OCI-LY7 (cell line): ENCODE measurements at regions not wholly inside any gene's neighbourhood (a gene's known extent, or its start where the extent isn't known, plus 50 kb on each side); places are given as distances from the start of the nearest gene placed in this dataset.

Experiments used
- BruUV-seq: library from RNA; stranded (reverse); fragments of 400-500 nt; replicated peaks from 2 replicates; lab custom pipeline; 2021; lab: Mats Ljungman, UMichigan
- CTCF ChIA-PET: fragments of 300-600 bp; sonication (Branson Sonifier 250); formaldehyde crosslinking; loops from one replicate; lab custom pipeline; 2022; ENCODE audit warnings: antibody characterized with exemption; ENCODE audit not compliant: unreplicated experiment; lab: Charles Lee
- POLR2A ChIA-PET: fragments of 300-600 bp; sonication (Branson Sonifier 250); formaldehyde crosslinking; loops from one replicate; lab custom pipeline; 2022; ENCODE audit warnings: antibody characterized with exemption; lab: Charles Lee
- DNase-seq: peaks from one replicate; pipeline ENCODE4 v3.0.0-alpha.2; 2015; ENCODE audit warnings: low spot score
- H2AFZ ChIP-seq: fragments of 200-600 bp; sonication (generic), shearing (Covaris generic); 2 replicates; pipeline ENCODE4 v1.6.1; 2014; ENCODE audit warnings: mild to moderate bottlenecking, antibody characterized with exemption, low read length, moderate library complexity
- H3K27ac ChIP-seq: fragments of 200-600 bp; sonication (generic); 2 replicates; pipeline ENCODE4 v1.5.1; 2014; ENCODE audit warnings: mixed run types, low read depth, mild to moderate bottlenecking, moderate library complexity, low read length, inconsistent platforms; ENCODE audit not compliant: poor library complexity, severe bottlenecking
- H3K36me3 ChIP-seq: fragments of 200-600 bp; sonication (generic); 2 replicates; pipeline ENCODE4 v1.6.1; 2014; ENCODE audit warnings: mild to moderate bottlenecking, antibody characterized with exemption, low read length, moderate library complexity, mixed read lengths; ENCODE audit not compliant: insufficient read depth
- H3K4me1 ChIP-seq: fragments of 200-600 bp; sonication (generic); 2 replicates; pipeline ENCODE4 v1.5.1; 2014; ENCODE audit warnings: mild to moderate bottlenecking, low read length; ENCODE audit not compliant: insufficient read depth, poor library complexity, severe bottlenecking
- H3K4me2 ChIP-seq: fragments of 200-600 bp; sonication (generic); 2 replicates; pipeline ENCODE4 v1.6.1; 2014; ENCODE audit warnings: mild to moderate bottlenecking, low read length
- H3K4me3 ChIP-seq: fragments of 200-600 bp; sonication (generic); 2 replicates; pipeline ENCODE4 v1.5.1; 2014; ENCODE audit warnings: mild to moderate bottlenecking, low read depth, low read length; ENCODE audit not compliant: poor library complexity, severe bottlenecking
- H3K79me2 ChIP-seq: fragments of 200-600 bp; sonication (generic); 2 replicates; pipeline ENCODE4 v1.6.1; 2016; ENCODE audit warnings: low read depth, mild to moderate bottlenecking, low read length, moderate library complexity, mixed read lengths; ENCODE audit not compliant: insufficient read depth
- H3K9me2 ChIP-seq: fragments of 200-600 bp; sonication (generic); 2 replicates; pipeline ENCODE4 v1.6.1; 2016; ENCODE audit warnings: mild to moderate bottlenecking, low read length, mixed read lengths; ENCODE audit not compliant: insufficient read depth
- H3K9me3 ChIP-seq: fragments of 200-600 bp; sonication (generic); 2 replicates; pipeline ENCODE4 v1.6.1; 2014; ENCODE audit warnings: mild to moderate bottlenecking, mixed run types, low read length, mixed read lengths
- H4K20me1 ChIP-seq: fragments of 200-600 bp; sonication (generic); 2 replicates; pipeline ENCODE4 v1.6.1; 2014; ENCODE audit warnings: mild to moderate bottlenecking, antibody characterized with exemption, low read length, moderate library complexity, mixed read lengths; ENCODE audit not compliant: insufficient read depth
- EZH2phosphoT487 ChIP-seq: fragments of 200-600 bp; sonication (generic); IDR thresholded peaks from 2 replicates; pipeline ENCODE4 v1.6.1; 2018; ENCODE audit warnings: low read depth, borderline replicate concordance, mild to moderate bottlenecking, mixed run types, antibody characterized with exemption, low read length, moderate library complexity, mixed read lengths
- intact Hi-C: fragments of 100-400 bp; cut with micrococcal nuclease; formaldehyde crosslinking; loops from one replicate; pipeline ENCODE4 v1.10.0; 2022; ENCODE audit not compliant: unreplicated experiment
- TF ChIP-seq, protein P1 (sequence below): fragments of 200-600 bp; sonication (generic); conservative IDR thresholded peaks from 2 replicates; pipeline ENCODE4 v1.5.1; 2014; ENCODE audit warnings: mild to moderate bottlenecking, antibody characterized with exemption, low read length, moderate library complexity, mixed read lengths

DNA sequence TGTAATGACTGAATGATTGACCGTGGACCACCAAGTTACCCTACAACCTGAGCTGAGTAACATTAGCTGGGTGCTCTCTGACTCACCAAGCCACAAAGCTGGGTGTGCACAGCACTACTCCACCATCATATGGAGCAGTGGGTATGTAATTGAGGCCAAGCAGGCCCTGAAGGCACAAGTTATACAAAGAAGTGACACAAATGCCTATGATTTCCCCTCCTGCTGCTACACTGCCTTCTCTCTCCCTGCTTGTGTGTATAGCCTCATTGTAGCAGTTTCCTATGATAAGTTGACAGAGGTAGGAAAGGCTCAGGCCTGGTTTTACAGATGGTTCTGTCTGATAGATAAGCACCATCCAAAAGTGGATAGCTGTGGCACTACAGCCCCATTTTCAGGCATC lies 1327.2 kb upstream of the DDX18 start:
- TF ChIP-seq, protein P1, sequence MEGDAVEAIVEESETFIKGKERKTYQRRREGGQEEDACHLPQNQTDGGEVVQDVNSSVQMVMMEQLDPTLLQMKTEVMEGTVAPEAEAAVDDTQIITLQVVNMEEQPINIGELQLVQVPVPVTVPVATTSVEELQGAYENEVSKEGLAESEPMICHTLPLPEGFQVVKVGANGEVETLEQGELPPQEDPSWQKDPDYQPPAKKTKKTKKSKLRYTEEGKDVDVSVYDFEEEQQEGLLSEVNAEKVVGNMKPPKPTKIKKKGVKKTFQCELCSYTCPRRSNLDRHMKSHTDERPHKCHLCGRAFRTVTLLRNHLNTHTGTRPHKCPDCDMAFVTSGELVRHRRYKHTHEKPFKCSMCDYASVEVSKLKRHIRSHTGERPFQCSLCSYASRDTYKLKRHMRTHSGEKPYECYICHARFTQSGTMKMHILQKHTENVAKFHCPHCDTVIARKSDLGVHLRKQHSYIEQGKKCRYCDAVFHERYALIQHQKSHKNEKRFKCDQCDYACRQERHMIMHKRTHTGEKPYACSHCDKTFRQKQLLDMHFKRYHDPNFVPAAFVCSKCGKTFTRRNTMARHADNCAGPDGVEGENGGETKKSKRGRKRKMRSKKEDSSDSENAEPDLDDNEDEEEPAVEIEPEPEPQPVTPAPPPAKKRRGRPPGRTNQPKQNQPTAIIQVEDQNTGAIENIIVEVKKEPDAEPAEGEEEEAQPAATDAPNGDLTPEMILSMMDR, result no peak
- TF ChIP-seq EZH2phosphoT487, result no peak
- no peaks in the 10 kb centered on the region for H3K36me3 ChIP-seq
- DNase-seq, result no peak
- CTCF ChIA-PET, result interaction anchor here (0.5 kb wide), 1 partner anchor 965 kb away, joined by 3 read pairs; no protein-coding TSS in a partner anchor
- BruUV-seq, result no TSS peak
- no peak overlapping the region for H3K4me3 ChIP-seq
- no peak overlapping the region for H3K4me2 ChIP-seq
- H3K9me2 ChIP-seq, result no peaks in the 10 kb centered on the region
- no peak overlapping the region for H3K27ac ChIP-seq
- H4K20me1 ChIP-seq, result no peaks in the 10 kb centered on the region
- H2AFZ ChIP-seq, result no peak overlapping the region
- intact Hi-C loops, result no loop called here
- no peaks in the 10 kb centered on the region for H3K4me1 ChIP-seq
- H3K9me3 ChIP-seq, result 0 out of 2 replicates have a peak, but pooled peaks cover 4% of the 10 kb centered on the region
- POLR2A ChIA-PET, result no interaction called here
- H3K79me2 ChIP-seq, result no peaks in the 10 kb centered on the region

DNA sequence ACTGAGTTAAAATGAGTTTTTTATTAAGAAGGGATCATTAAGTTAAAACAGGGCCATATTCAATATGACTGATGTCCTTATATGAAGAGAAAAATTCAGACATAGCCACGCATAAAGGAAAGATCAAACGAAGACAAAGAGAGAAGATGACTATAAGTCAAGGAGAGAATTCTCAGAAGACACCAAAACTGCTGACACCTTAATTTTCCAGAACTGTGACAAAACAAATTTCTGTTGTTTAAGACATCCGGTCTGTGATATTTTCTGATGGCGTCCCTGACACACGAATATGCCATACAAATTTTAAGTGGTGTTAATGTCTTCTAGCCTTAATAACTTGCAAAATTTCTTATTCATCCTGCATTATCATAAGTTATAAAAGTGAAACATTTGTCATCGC lies 1325.2 kb upstream of the DDX18 start:
- ChIA-PET POLR2A (no interaction called here), CTCF (no interaction called here)
- intact Hi-C loops, result no loop called here
- no peaks in the 10 kb centered on the region for H3K79me2 ChIP-seq
- 0 out of 2 replicates have a peak, but pooled peaks cover 4% of the 10 kb centered on the region for H3K9me3 ChIP-seq
- no peaks in the 10 kb centered on the region for H3K4me1 ChIP-seq
- no peak overlapping the region for H3K27ac ChIP-seq
- no TSS peak for BruUV-seq
- TF ChIP-seq, protein P1, result no peak
- no peak for TF ChIP-seq EZH2phosphoT487
- H3K36me3 ChIP-seq, result no peaks in the 10 kb centered on the region
- no peaks in the 10 kb centered on the region for H4K20me1 ChIP-seq
- H2AFZ ChIP-seq, result no peak overlapping the region
- no peaks in the 10 kb centered on the region for H3K9me2 ChIP-seq
- no peak overlapping the region for H3K4me2 ChIP-seq
- H3K4me3 ChIP-seq, result no peak overlapping the region
- DNase-seq, result no peak

DNA sequence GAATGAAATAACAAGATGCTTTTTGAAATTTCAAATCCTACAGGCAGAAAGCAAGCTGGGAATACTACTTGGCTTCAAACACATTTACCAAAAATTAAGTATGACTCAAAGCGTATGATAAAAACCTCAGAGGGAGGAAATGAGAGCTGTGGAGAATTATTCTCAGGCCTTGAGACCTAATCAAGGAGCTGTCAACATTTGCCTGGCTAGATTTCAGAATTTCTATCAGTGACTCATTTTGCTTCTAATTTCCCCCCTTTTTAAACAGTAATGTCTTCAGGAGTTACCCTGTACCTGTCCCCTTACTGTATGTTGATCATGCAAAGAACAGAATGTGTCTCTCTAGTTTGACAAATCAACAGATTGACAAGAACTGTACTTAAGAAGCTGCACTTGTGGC lies 1324.5 kb upstream of the DDX18 start:
- Histone ChIP-seq H3K4me3 (no peak overlapping the region), H3K4me2 (no peak overlapping the region), H3K36me3 (no peaks in the 10 kb centered on the region), H4K20me1 (no peaks in the 10 kb centered on the region), H3K9me3 (0 out of 2 replicates have a peak, but pooled peaks cover 4% of the 10 kb centered on the region), H2AFZ (no peak overlapping the region), H3K9me2 (no peaks in the 10 kb centered on the region), H3K4me1 (no peaks in the 10 kb centered on the region), H3K79me2 (no peaks in the 10 kb centered on the region), H3K27ac (no peak overlapping the region)
- ChIA-PET CTCF (no interaction called here), POLR2A (interaction anchor here (0.8 kb wide), 1 partner anchor 260 kb away, joined by 3 read pairs; no protein-coding TSS in a partner anchor)
- TF ChIP-seq, protein P1, result no peak
- TF ChIP-seq EZH2phosphoT487, result no peak
- BruUV-seq, result no TSS peak
- DNase-seq, result no peak
- intact Hi-C loops, result no loop called here
